ENCODE measurements at regions not wholly inside any gene's neighbourhood (a gene's known extent, or its start where the extent isn't known, plus 50 kb on each side); places are given as distances from the start of the nearest gene placed in this dataset.
"Not testable (repeated sequence)": the region's sequence is repeated elsewhere in the genome, so short reads cannot be mapped to it uniquely, and the experiment has no call there.

- H3K4me1 ChIP-seq; H3K36me3 ChIP-seq; H3K27me3 ChIP-seq (replicated peaks in 1 of 7); H3K9me3 ChIP-seq; H3K4me3 ChIP-seq; intact Hi-C loops (cut with DNase I; ENCODE audit: low total_unique reads); H3K27ac ChIP-seq; DNase-seq: not testable (repeated sequence)
- 73 to 80% methylated on average over 1 of the region's 1 CpG; no CpG with 5 or more reads in 3 of the 5 donors for WGBS, 5 donors
Measured at GRCh38 chrY:7588176-7588575, 676.6 kb upstream of the AMELY start.

GRCh38 chrY:7562541-7562940 lies 651.0 kb upstream of the AMELY start:
- no peak overlapping the region for H3K27ac ChIP-seq
- H3K36me3 ChIP-seq = no peaks in the 10 kb centered on the region
- WGBS, 5 donors = 86 to 90% (median 87%) methylated on average over 4 of the region's 4 CpGs; no CpG with 5 or more reads in 2 of the 5 donors

GRCh38 chrY:7557675-7558074 lies 646.1 kb upstream of the AMELY start:
- WGBS, 5 donors = 44 to 82% (median 56%) methylated on average over 2 to 7 of the region's 7 CpGs; no CpG with 5 or more reads in 2 of the 5 donors
- no peaks in the 10 kb centered on the region for H3K27me3 ChIP-seq (replicated peaks in 1 of 7)
- H3K4me3 ChIP-seq = no peak overlapping the region
- no peaks in the 10 kb centered on the region for H3K9me3 ChIP-seq
- H3K36me3 ChIP-seq = no peaks in the 10 kb centered on the region
- no peaks in the 10 kb centered on the region for H3K4me1 ChIP-seq
- no peak for DNase-seq
- no peak overlapping the region for H3K27ac ChIP-seq
- intact Hi-C loops (cut with DNase I; ENCODE audit: low total_unique reads) = no loop called here
- no peak for TF ChIP-seq CTCF (IDR thresholded peaks at IDR 0.05 in 8 of 11, conservative IDR thresholded peaks at IDR 0.05 in 3 of 11)
- no peak for TF ChIP-seq POLR2AphosphoS5 (IDR thresholded peaks at IDR 0.05)
- no peak for TF ChIP-seq POLR2A (IDR thresholded peaks at IDR 0.05)

More at GRCh38 chrY:7562541-7562940, 651.0 kb upstream of the AMELY start:
- DNase-seq = no peak
- Histone ChIP-seq H3K9me3 (no peaks in the 10 kb centered on the region), H3K4me1 (no peaks in the 10 kb centered on the region), H3K27me3 (replicated peaks in 1 of 7) (no peaks in the 10 kb centered on the region), H3K4me3 (no peak overlapping the region)
- TF ChIP-seq CTCF (IDR thresholded peaks at IDR 0.05 in 8 of 11, conservative IDR thresholded peaks at IDR 0.05 in 3 of 11) (no peak), POLR2AphosphoS5 (IDR thresholded peaks at IDR 0.05) (no peak), POLR2A (IDR thresholded peaks at IDR 0.05) (no peak)
- intact Hi-C loops (cut with DNase I; ENCODE audit: low total_unique reads) = no loop called here

- Histone ChIP-seq H3K27ac (no peak overlapping the region), H3K36me3 (no peaks in the 10 kb centered on the region), H3K9me3 (no peaks in the 10 kb centered on the region), H3K4me1 (no peaks in the 10 kb centered on the region), H3K27me3 (replicated peaks in 1 of 7) (no peaks in the 10 kb centered on the region), H3K4me3 (no peak overlapping the region)
- TF ChIP-seq POLR2AphosphoS5 (IDR thresholded peaks at IDR 0.05) (no peak), POLR2A (IDR thresholded peaks at IDR 0.05) (no peak), CTCF (IDR thresholded peaks at IDR 0.05 in 8 of 11, conservative IDR thresholded peaks at IDR 0.05 in 3 of 11) (no peak)
- intact Hi-C loops (cut with DNase I; ENCODE audit: low total_unique reads) = no loop called here
- 75 to 100% (median 84%) methylated on average over 1 to 6 of the region's 6 CpGs; no CpG with 5 or more reads in 2 of the 5 donors for WGBS, 5 donors
- no peak for DNase-seq
Measured at GRCh38 chrY:7555006-7555405, 643.5 kb upstream of the AMELY start.

GRCh38 chrY:7545060-7545459 lies 633.5 kb upstream of the AMELY start:
- no peaks in the 10 kb centered on the region for H3K4me1 ChIP-seq
- no peaks in the 10 kb centered on the region for H3K36me3 ChIP-seq
- H3K9me3 ChIP-seq = no peaks in the 10 kb centered on the region
- H3K27me3 ChIP-seq (replicated peaks in 1 of 7) = no peaks in the 10 kb centered on the region
- H3K27ac ChIP-seq = no peak overlapping the region
- intact Hi-C loops (cut with DNase I; ENCODE audit: low total_unique reads) = no loop called here
- 49 to 63% (median 53%) methylated on average over 1 of the region's 1 CpG; no CpG with 5 or more reads in 2 of the 5 donors for WGBS, 5 donors
- DNase-seq = no peak
- no peak overlapping the region for H3K4me3 ChIP-seq
- TF ChIP-seq POLR2A (IDR thresholded peaks at IDR 0.05) = no peak
- no peak for TF ChIP-seq CTCF (IDR thresholded peaks at IDR 0.05 in 8 of 11, conservative IDR thresholded peaks at IDR 0.05 in 3 of 11)
- TF ChIP-seq POLR2AphosphoS5 (IDR thresholded peaks at IDR 0.05) = no peak

Measured in spleen (tissue), 11 donors.